B cell (primary cell): ENCODE measurements at regions not wholly inside any gene's neighbourhood (a gene's known extent, or its start where the extent isn't known, plus 50 kb on each side); places are given as distances from the start of the nearest gene placed in this dataset.

Experiments used
- ATAC-seq: fragments of 200-7000 bp; cut with Tn5 transposase; one replicate; pipeline ENCODE4 v1.10.0; 2021; ENCODE audit warnings: low read depth, mild to moderate bottlenecking, moderate number of reproducible peaks, moderate library complexity
- CTCF ChIA-PET: fragments of 350-600 bp; sonication (Branson Sonifier 250); formaldehyde crosslinking; loops from one replicate; lab custom pipeline; 2021; ENCODE audit warnings: antibody characterized with exemption, inconsistent platforms; lab: Charles Lee
- POLR2A ChIA-PET: fragments of 350-600 bp; sonication (Branson Sonifier 250); formaldehyde crosslinking; loops from one replicate; lab custom pipeline; 2021; ENCODE audit warnings: antibody characterized with exemption; lab: Charles Lee
- DNase-seq: peaks from one replicate; pipeline ENCODE4 v3.0.0; 2013
- H2AFZ ChIP-seq: 2 replicates; pipeline ENCODE4 v1.6.1; 2012; ENCODE audit warnings: mild to moderate bottlenecking, low read depth, low read length; ENCODE audit not compliant: insufficient read depth, poor library complexity, severe bottlenecking
- H3K27ac ChIP-seq, 2 donors: 1 replicate in 1 of 2; 2 replicates in 1 of 2; pipeline ENCODE4 v1.5.1; 2012 to 2013; ENCODE audit warnings: low read length in 2 of 2, mild to moderate bottlenecking in 2 of 2, moderate library complexity in 1 of 2
- H3K27me3 ChIP-seq, 4 experiments: fragments of 200-600 bp in 1 of 4; sonication (generic) in 1 of 4; replicated peaks in 1 of 4; 1 replicate in 2 of 4; 2 replicates in 2 of 4; pipeline versions ENCODE4 v1.6.1 to v1.7.0; 2013 to 2016; ENCODE audit warnings: low read length in 3 of 4, mild to moderate bottlenecking in 2 of 4, mixed read lengths in 1 of 4, moderate library complexity in 1 of 4; ENCODE audit not compliant: insufficient read depth in 4 of 4, control insufficient read depth in 3 of 4; ENCODE audit errors: control extremely low read depth in 1 of 4
- H3K36me3 ChIP-seq, 2 experiments: replicated peaks in 1 of 2; 1 replicate in 1 of 2; 2 replicates in 1 of 2; pipeline versions ENCODE4 v1.6.1 to v1.7.1; 2013; ENCODE audit warnings: low read length in 1 of 2; ENCODE audit not compliant: insufficient read depth in 2 of 2, control insufficient read depth in 1 of 2; ENCODE audit errors: control extremely low read depth in 1 of 2, extremely low read depth in 1 of 2
- H3K4me1 ChIP-seq, 2 donors: fragments of 200-600 bp in 1 of 2; sonication (generic) in 1 of 2; 1 replicate in 1 of 2; 2 replicates in 1 of 2; pipeline versions ENCODE4 v1.5.1 to v1.6.1; 2013 to 2017; ENCODE audit warnings: low read length in 2 of 2; ENCODE audit not compliant: control insufficient read depth in 2 of 2, insufficient read depth in 2 of 2
- H3K4me2 ChIP-seq: replicated peaks from 2 replicates; pipeline ENCODE3; 2012; ENCODE audit warnings: mild to moderate bottlenecking, low read depth, low read length; ENCODE audit not compliant: poor library complexity, severe bottlenecking
- H3K4me3 ChIP-seq, 5 experiments: fragments of 200-600 bp in 1 of 5; sonication (generic) in 1 of 5; 1 replicate in 3 of 5; 2 replicates in 2 of 5; pipeline versions ENCODE4 v1.5.1 to v1.7.0; 2011 to 2016; ENCODE audit warnings: low read length in 4 of 5, mild to moderate bottlenecking in 4 of 5, low read depth in 2 of 5, control low read depth in 1 of 5, moderate library complexity in 1 of 5; ENCODE audit not compliant: insufficient read depth in 1 of 5; ENCODE audit errors: control extremely low read depth in 1 of 5, extremely low read depth in 1 of 5
- H3K79me2 ChIP-seq: fragments of 200-600 bp; sonication (generic); one replicate; pipeline ENCODE4 v1.6.0; 2016; ENCODE audit warnings: low read length; ENCODE audit not compliant: control insufficient read depth, insufficient read depth
- H3K9ac ChIP-seq: fragments of 200-600 bp; sonication (generic); 2 replicates; pipeline ENCODE4 v1.6.1; 2017; ENCODE audit warnings: mild to moderate bottlenecking, low read length, moderate library complexity
- H3K9me3 ChIP-seq, 3 donors: one replicate each; pipeline versions ENCODE4 v1.6.1 to v1.7.1; 2013; ENCODE audit warnings: low read length in 2 of 3; ENCODE audit not compliant: control insufficient read depth in 2 of 3, insufficient read depth in 1 of 3; ENCODE audit errors: control extremely low read depth in 1 of 3
- H4K20me1 ChIP-seq: 2 replicates; pipeline ENCODE4 v1.6.0; 2012; ENCODE audit warnings: mild to moderate bottlenecking, low read length; ENCODE audit not compliant: insufficient read depth, control insufficient read depth, poor library complexity, severe bottlenecking
- H3K27ac Mint-ChIP-seq: one replicate; pipeline ENCODE4 v1.8.0; 2021; ENCODE audit warnings: mixed read lengths
- H3K27me3 Mint-ChIP-seq: one replicate; pipeline ENCODE4 v1.8.0; 2021; ENCODE audit warnings: mixed read lengths
- H3K4me1 Mint-ChIP-seq: one replicate; pipeline ENCODE4 v1.8.0; 2021; ENCODE audit warnings: mixed read lengths
- H3K4me3 Mint-ChIP-seq: one replicate; pipeline ENCODE4 v1.8.0; 2021; ENCODE audit warnings: mixed read lengths
- H3K9me3 Mint-ChIP-seq: one replicate; pipeline ENCODE4 v1.8.0; 2022; ENCODE audit warnings: mixed read lengths; ENCODE audit not compliant: insufficient read depth
- CTCF ChIP-seq: fragments of 200-600 bp; IDR thresholded peaks from one replicate; pipeline ENCODE4 v1.8.0; 2022; ENCODE audit warnings: antibody characterized with exemption, mild to moderate bottlenecking
- EZH2 ChIP-seq: IDR thresholded peaks from 2 replicates; pipeline ENCODE4 v1.6.1; 2012; ENCODE audit warnings: borderline replicate concordance, low read depth, mild to moderate bottlenecking, moderate library complexity, low read length; ENCODE audit not compliant: insufficient read depth, poor library complexity, severe bottlenecking
- WGBS: methylation state at CpG from one replicate; pipeline ENCODE4 v1.1.5; 2013; ENCODE audit warnings: missing lambda C conversion rate; ENCODE audit not compliant: insufficient coverage; 5-methylcytosine and 5-hydroxymethylcytosine counted together
- intact Hi-C: fragments of 100-400 bp; cut with micrococcal nuclease; formaldehyde crosslinking; loops from one replicate; pipeline ENCODE4 v1.10.0; 2022

- H3K9ac ChIP-seq, result no peak overlapping the region
- H3K4me2 ChIP-seq, result no peak overlapping the region
- no CpG with 5 or more reads among the region's 2 CpGs for WGBS
- no peaks in the 10 kb centered on the region for H4K20me1 ChIP-seq
- Mint-ChIP-seq H3K4me1 (no peaks in the 10 kb centered on the region), H3K27ac (no peak overlapping the region), H3K9me3 (no peaks in the 10 kb centered on the region), H3K27me3 (no peaks in the 10 kb centered on the region), H3K4me3 (no peak overlapping the region)
- DNase-seq, result no peak
- H3K4me3 ChIP-seq, result no peak overlapping the region
- TF ChIP-seq CTCF, result no peak
- no peak for TF ChIP-seq EZH2
- H3K27me3 ChIP-seq, result no peaks in the 10 kb centered on the region
- no peaks in the 10 kb centered on the region for H3K79me2 ChIP-seq
- no peaks in the 10 kb centered on the region for H3K4me1 ChIP-seq
- ATAC-seq, result no peak
- H2AFZ ChIP-seq, result no peak overlapping the region
- intact Hi-C loops, result no loop called here
- ChIA-PET CTCF (no interaction called here), POLR2A (no interaction called here)
- no peaks in the 10 kb centered on the region for H3K36me3 ChIP-seq
- H3K27ac ChIP-seq, result no peak overlapping the region
- H3K9me3 ChIP-seq, result peaks cover 0 to 6% (median 0%) of the 10 kb centered on the region in 3 donors
Observed at GRCh38 chr5:51276250-51276649, 107.0 kb upstream of the ISL1 start.

- no peaks in the 10 kb centered on the region for H3K27me3 Mint-ChIP-seq
- no peak overlapping the region for H3K27ac ChIP-seq
- ChIA-PET POLR2A (no interaction called here), CTCF (no interaction called here)
- H3K27me3 ChIP-seq, result no peaks in the 10 kb centered on the region
- no peak overlapping the region for H3K4me2 ChIP-seq
- TF ChIP-seq EZH2 (no peak), CTCF (no peak)
- no peaks in the 10 kb centered on the region for H3K79me2 ChIP-seq
- H3K4me3 Mint-ChIP-seq, result no peak overlapping the region
- no peaks in the 10 kb centered on the region for H3K4me1 ChIP-seq
- no peaks in the 10 kb centered on the region for H3K4me1 Mint-ChIP-seq
- H3K9me3 Mint-ChIP-seq, result no peaks in the 10 kb centered on the region
- H3K4me3 ChIP-seq, result no peak overlapping the region
- no peaks in the 10 kb centered on the region for H4K20me1 ChIP-seq
- DNase-seq (no peak), ATAC-seq (no peak)
- H3K27ac Mint-ChIP-seq, result no peak overlapping the region
- H3K9ac ChIP-seq, result no peak overlapping the region
- H3K36me3 ChIP-seq, result no peaks in the 10 kb centered on the region
- H3K9me3 ChIP-seq, result peaks cover 0 to 6% (median 0%) of the 10 kb centered on the region in 3 donors
- intact Hi-C loops, result no loop called here
- 79% methylated on average over 2 of the region's 3 CpGs for WGBS
- H2AFZ ChIP-seq, result no peak overlapping the region
Observed at GRCh38 chr5:51278539-51278938, 104.7 kb upstream of the ISL1 start.
